ENCODE measurements at regions not wholly inside any gene's neighbourhood (a gene's known extent, or its start where the extent isn't known, plus 50 kb on each side); places are given as distances from the start of the nearest gene placed in this dataset.

DNA sequence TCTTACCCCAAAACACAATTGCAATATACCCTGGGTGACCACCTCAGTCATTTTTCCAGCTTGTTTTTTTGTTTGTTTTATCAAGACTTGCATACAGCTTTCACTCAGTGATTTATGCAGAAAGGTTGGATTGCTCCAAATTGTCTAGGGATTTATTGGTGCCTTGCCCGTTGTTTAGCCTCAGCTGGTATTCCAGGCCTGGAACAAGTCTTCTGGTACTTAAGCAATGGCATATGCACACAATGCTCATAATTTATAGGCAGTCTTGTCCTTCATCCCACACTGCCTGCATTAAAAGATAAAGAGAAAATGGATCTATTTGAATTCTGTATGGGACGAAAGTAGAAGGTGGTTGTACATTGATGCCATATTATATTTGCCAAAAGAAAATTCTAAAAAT lies 392.5 kb downstream of the ADAMTS20 start:
- H3K9ac ChIP-seq (ENCODE audit: low read length) = no peak overlapping the region
- no peak overlapping the region for H3K27ac ChIP-seq (ENCODE audit: low read depth, low read length)
- no peaks in the 10 kb centered on the region for H3K79me2 ChIP-seq (ENCODE audit: insufficient read depth, low read length)
- H3K9me2 ChIP-seq (ENCODE audit: insufficient read depth) = no peaks in the 10 kb centered on the region
- no peak overlapping the region for H2AFZ ChIP-seq (ENCODE audit: low read depth, low read length, poor library complexity, severe bottlenecking)
- ATAC-seq (no peak), DNase-seq (ENCODE audit: low read depth, low spot score) (no peak)
- no peaks in the 10 kb centered on the region for H3K27me3 ChIP-seq (ENCODE audit: insufficient read depth, low read length)
- no peak overlapping the region for H3K4me3 ChIP-seq (replicated peaks in 1 of 2; ENCODE audit: low read depth in 1 of 2, low read length in 2 of 2)
- H3K4me1 ChIP-seq (ENCODE audit: control insufficient read depth in 1 of 2, insufficient read depth in 2 of 2, low read length in 2 of 2) = no peaks in the 10 kb centered on the region
- CTCF ChIA-PET = no interaction called here
- intact Hi-C loops (cut with micrococcal nuclease) = no loop called here
- RAD21 ChIA-PET (ENCODE audit: low non-redundant PET in 1 of 2, low total read pairs in 2 of 2, uncharacterized antibody in 2 of 2, unreplicated experiment in 2 of 2) = no interaction called here
- TF ChIP-seq ATF3 (IDR thresholded peaks at IDR 0.05) = no peak
- TF ChIP-seq ZNF274 (IDR thresholded peaks at IDR 0.05; ENCODE audit: low read depth, low read length) = no peak
- no peak for TF ChIP-seq SP1 (IDR thresholded peaks at IDR 0.05; ENCODE audit: low read depth)
- TF ChIP-seq EZH2 (IDR thresholded peaks at IDR 0.05) = no peak
- TF ChIP-seq, protein P1, sequence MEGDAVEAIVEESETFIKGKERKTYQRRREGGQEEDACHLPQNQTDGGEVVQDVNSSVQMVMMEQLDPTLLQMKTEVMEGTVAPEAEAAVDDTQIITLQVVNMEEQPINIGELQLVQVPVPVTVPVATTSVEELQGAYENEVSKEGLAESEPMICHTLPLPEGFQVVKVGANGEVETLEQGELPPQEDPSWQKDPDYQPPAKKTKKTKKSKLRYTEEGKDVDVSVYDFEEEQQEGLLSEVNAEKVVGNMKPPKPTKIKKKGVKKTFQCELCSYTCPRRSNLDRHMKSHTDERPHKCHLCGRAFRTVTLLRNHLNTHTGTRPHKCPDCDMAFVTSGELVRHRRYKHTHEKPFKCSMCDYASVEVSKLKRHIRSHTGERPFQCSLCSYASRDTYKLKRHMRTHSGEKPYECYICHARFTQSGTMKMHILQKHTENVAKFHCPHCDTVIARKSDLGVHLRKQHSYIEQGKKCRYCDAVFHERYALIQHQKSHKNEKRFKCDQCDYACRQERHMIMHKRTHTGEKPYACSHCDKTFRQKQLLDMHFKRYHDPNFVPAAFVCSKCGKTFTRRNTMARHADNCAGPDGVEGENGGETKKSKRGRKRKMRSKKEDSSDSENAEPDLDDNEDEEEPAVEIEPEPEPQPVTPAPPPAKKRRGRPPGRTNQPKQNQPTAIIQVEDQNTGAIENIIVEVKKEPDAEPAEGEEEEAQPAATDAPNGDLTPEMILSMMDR (IDR thresholded peaks at IDR 0.05 in 2 of 3, conservative IDR thresholded peaks at IDR 0.05 in 1 of 3; ENCODE audit: borderline replicate concordance in 1 of 3, insufficient read depth in 1 of 3, low read depth in 2 of 3, low read length in 2 of 3) = no peak
- TF ChIP-seq POLR2AphosphoS5 (IDR thresholded peaks at IDR 0.05; ENCODE audit: low read depth, low read length) = no peak
- TF ChIP-seq RAD21 (IDR thresholded peaks at IDR 0.05; ENCODE audit: low read depth) = no peak
- no peak for TF ChIP-seq EGR1 (IDR thresholded peaks at IDR 0.05; ENCODE audit: low read depth)
- TF ChIP-seq EZH2phosphoT487 (IDR thresholded peaks at IDR 0.05; ENCODE audit: borderline replicate concordance) = no peak
- H4K20me1 ChIP-seq (ENCODE audit: insufficient read depth) = no peaks in the 10 kb centered on the region
- H3K4me2 ChIP-seq (ENCODE audit: low read length) = no peak overlapping the region
- POLR2A ChIA-PET = no interaction called here
- no TSS peak for BruUV-seq (replicated peaks)
- H3K36me3 ChIP-seq (ENCODE audit: control insufficient read depth in 1 of 2, insufficient read depth in 2 of 2, low read length in 2 of 2) = no peaks in the 10 kb centered on the region
- no peaks in the 10 kb centered on the region for H3K9me3 ChIP-seq (ENCODE audit: control insufficient read depth in 1 of 2, insufficient read depth in 1 of 2, low read depth in 1 of 2, low read length in 2 of 2)

DNA sequence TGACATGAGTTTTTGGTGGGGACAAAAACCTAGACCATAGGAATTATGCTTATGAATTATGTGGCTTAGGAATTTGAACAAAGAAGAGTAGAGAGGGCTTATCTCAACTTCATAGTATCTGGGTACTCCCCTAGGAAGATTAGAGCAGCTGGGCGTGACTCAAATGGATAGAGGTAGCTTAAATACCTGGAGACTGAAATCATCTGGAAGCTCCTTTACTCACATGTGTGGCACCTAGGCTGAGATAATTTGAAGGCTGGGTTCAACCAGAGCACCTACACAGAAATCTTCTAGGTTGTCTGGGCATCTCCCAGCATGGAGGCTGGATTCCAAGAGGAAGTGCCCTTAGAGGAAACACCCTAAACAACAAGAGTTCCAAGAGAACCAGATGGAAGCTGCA lies 393.9 kb downstream of the ADAMTS20 start:
- Histone ChIP-seq H2AFZ (ENCODE audit: low read depth, low read length, poor library complexity, severe bottlenecking) (no peak overlapping the region), H4K20me1 (ENCODE audit: insufficient read depth) (no peaks in the 10 kb centered on the region), H3K4me1 (ENCODE audit: control insufficient read depth in 1 of 2, insufficient read depth in 2 of 2, low read length in 2 of 2) (no peaks in the 10 kb centered on the region), H3K9me3 (ENCODE audit: control insufficient read depth in 1 of 2, insufficient read depth in 1 of 2, low read depth in 1 of 2, low read length in 2 of 2) (no peaks in the 10 kb centered on the region), H3K4me3 (replicated peaks in 1 of 2; ENCODE audit: low read depth in 1 of 2, low read length in 2 of 2) (no peak overlapping the region), H3K27me3 (ENCODE audit: insufficient read depth, low read length) (no peaks in the 10 kb centered on the region), H3K9me2 (ENCODE audit: insufficient read depth) (no peaks in the 10 kb centered on the region), H3K79me2 (ENCODE audit: insufficient read depth, low read length) (no peaks in the 10 kb centered on the region), H3K4me2 (ENCODE audit: low read length) (no peak overlapping the region), H3K36me3 (ENCODE audit: control insufficient read depth in 1 of 2, insufficient read depth in 2 of 2, low read length in 2 of 2) (no peaks in the 10 kb centered on the region), H3K27ac (ENCODE audit: low read depth, low read length) (no peak overlapping the region), H3K9ac (ENCODE audit: low read length) (no peak overlapping the region)
- POLR2A ChIA-PET = no interaction called here
- TF ChIP-seq FOSL1 (IDR thresholded peaks at IDR 0.05; ENCODE audit: low read depth) (no peak), SIN3A (IDR thresholded peaks at IDR 0.05; ENCODE audit: low read depth) (no peak), CEBPB (IDR thresholded peaks at IDR 0.05; ENCODE audit: low read depth) (no peak), JUND (IDR thresholded peaks at IDR 0.05) (no peak), EGR1 (IDR thresholded peaks at IDR 0.05; ENCODE audit: low read depth) (no peak), ATF3 (IDR thresholded peaks at IDR 0.05) (no peak), TCF7L2 (IDR thresholded peaks at IDR 0.05; ENCODE audit: borderline replicate concordance, extremely low read depth, insufficient read depth, insufficient read length) (no peak), ZFX (IDR thresholded peaks at IDR 0.05) (no peak), CBX3 (IDR thresholded peaks at IDR 0.05; ENCODE audit: low read depth) (no peak), SP1 (IDR thresholded peaks at IDR 0.05; ENCODE audit: low read depth) (no peak)
- intact Hi-C loops (cut with micrococcal nuclease) = no loop called here
- ATAC-seq (no peak), DNase-seq (ENCODE audit: low read depth, low spot score) (no peak)
- RAD21 ChIA-PET (ENCODE audit: low non-redundant PET in 1 of 2, low total read pairs in 2 of 2, uncharacterized antibody in 2 of 2, unreplicated experiment in 2 of 2) = no interaction called here
- CTCF ChIA-PET = no interaction called here
- no TSS peak for BruUV-seq (replicated peaks)
